Esophagus squamous epithelium (tissue), 5 donors: ENCODE measurements at regions not wholly inside any gene's neighbourhood (a gene's known extent, or its start where the extent isn't known, plus 50 kb on each side); places are given as distances from the start of the nearest gene placed in this dataset.

Experiments
- DNase-seq: peaks from one replicate; lab custom pipeline; 2025; lab: John Stamatoyannopoulos, UW
- H3K27ac ChIP-seq, 4 donors: fragments of 200-600 bp; sonication (generic); one replicate each; pipeline ENCODE4 v1.5.1; 2016 to 2019; ENCODE audit warnings: mild to moderate bottlenecking in 1 of 4
- H3K27me3 ChIP-seq, 4 donors: fragments of 200-600 bp; sonication (generic); 1 replicate in 3 of 4; 2 replicates in 1 of 4; pipeline versions ENCODE4 v1.5.1 to v1.6.0; 2017 to 2021; ENCODE audit warnings: antibody characterized with exemption in 1 of 4
- H3K36me3 ChIP-seq, 3 donors: fragments of 200-600 bp; sonication (generic); one replicate each; pipeline ENCODE4 v1.5.1; 2016 to 2019
- H3K4me1 ChIP-seq, 3 donors: fragments of 200-600 bp; sonication (generic); one replicate each; pipeline ENCODE4 v1.5.1; 2017 to 2019
- H3K4me3 ChIP-seq, 4 donors: fragments of 200-600 bp; sonication (generic); 1 replicate in 3 of 4; 2 replicates in 1 of 4; pipeline ENCODE4 v1.5.1; 2016 to 2019; ENCODE audit warnings: mild to moderate bottlenecking in 2 of 4, moderate library complexity in 1 of 4
- H3K9me3 ChIP-seq, 3 donors: fragments of 200-600 bp; sonication (generic); one replicate each; pipeline ENCODE4 v1.5.1; 2016 to 2019
- CTCF ChIP-seq, 6 experiments: fragments of 450-650 bp in 4 of 6; fragments of 200-600 bp in 2 of 6; sonication (generic) in 2 of 6; IDR thresholded peaks; one replicate each; pipeline ENCODE4 v1.5.1; 2016 to 2019; ENCODE audit warnings: antibody characterized with exemption in 6 of 6, mild to moderate bottlenecking in 4 of 6, moderate library complexity in 4 of 6
- POLR2A ChIP-seq, 4 donors: fragments of 450-650 bp; IDR thresholded peaks; one replicate each; pipeline ENCODE4 v1.6.1; 2017; ENCODE audit warnings: antibody characterized with exemption in 4 of 4, mild to moderate bottlenecking in 4 of 4, moderate library complexity in 3 of 4
- WGBS, 2 donors: methylation state at CpG; one replicate each; pipeline ENCODE4 v1.1.5; 2018; 5-methylcytosine and 5-hydroxymethylcytosine counted together
- intact Hi-C: fragments of 100-400 bp; cut with DNase I; formaldehyde crosslinking; loops from one replicate; pipeline ENCODE4 v1.15.0; 2022
- donor health status: DM: yes; HTN: yes; CAD: no.

GRCh38 chr5:164000241-164000640, 494.8 kb downstream of the MAT2B start:
- Histone ChIP-seq H3K9me3 (no peaks in the 10 kb centered on the region), H3K27ac (no peak overlapping the region), H3K4me1 (peaks cover 0 to 4% (median 0%) of the 10 kb centered on the region in 3 donors), H3K36me3 (no peaks in the 10 kb centered on the region), H3K4me3 (no peak overlapping the region), H3K27me3 (no peaks in the 10 kb centered on the region)
- WGBS, 2 donors: 66 to 67% methylated on average over 3 of the region's 3 CpGs
- TF ChIP-seq CTCF (IDR thresholded peaks at IDR 0.05) (no peak), POLR2A (IDR thresholded peaks at IDR 0.05) (no peak)
- DNase-seq: no peak
- intact Hi-C loops: no loop called here

- 63 to 83% methylated on average over 2 to 3 of the region's 3 CpGs for WGBS, 2 donors
- no peak overlapping the region for H3K27ac ChIP-seq
- no peak overlapping the region for H3K4me3 ChIP-seq
- H3K27me3 ChIP-seq: no peaks in the 10 kb centered on the region
- DNase-seq: no peak
- peaks cover 0 to 4% (median 0%) of the 10 kb centered on the region in 3 donors for H3K4me1 ChIP-seq
- no peaks in the 10 kb centered on the region for H3K9me3 ChIP-seq
- intact Hi-C loops: no loop called here
- TF ChIP-seq CTCF (IDR thresholded peaks at IDR 0.05): no peak
- TF ChIP-seq POLR2A (IDR thresholded peaks at IDR 0.05): no peak
- no peaks in the 10 kb centered on the region for H3K36me3 ChIP-seq
Measured at GRCh38 chr5:164000819-164001218, 495.4 kb downstream of the MAT2B start.

- Histone ChIP-seq H3K4me1 (peaks cover 0 to 4% (median 0%) of the 10 kb centered on the region in 3 donors), H3K36me3 (no peaks in the 10 kb centered on the region), H3K27ac (peak overlapping the region in 2 of 4 donors; percentile 18 to 21), H3K9me3 (no peaks in the 10 kb centered on the region), H3K27me3 (no peaks in the 10 kb centered on the region), H3K4me3 (no peak overlapping the region)
- 36 to 45% methylated on average over 3 of the region's 3 CpGs for WGBS, 2 donors
- DNase-seq: no peak
- TF ChIP-seq CTCF (IDR thresholded peaks at IDR 0.05) (no peak), POLR2A (IDR thresholded peaks at IDR 0.05) (no peak)
- intact Hi-C loops: no loop called here
Measured at GRCh38 chr5:164002214-164002613, 496.8 kb downstream of the MAT2B start.

GRCh38 chr5:164002628-164003027, 497.2 kb downstream of the MAT2B start:
- no peak for TF ChIP-seq CTCF (IDR thresholded peaks at IDR 0.05)
- no peak for TF ChIP-seq POLR2A (IDR thresholded peaks at IDR 0.05)
- Histone ChIP-seq H3K27me3 (no peaks in the 10 kb centered on the region), H3K36me3 (no peaks in the 10 kb centered on the region), H3K9me3 (no peaks in the 10 kb centered on the region), H3K27ac (peak overlapping the region in 2 of 4 donors; percentile 18 to 21), H3K4me1 (peaks cover 0 to 4% (median 0%) of the 10 kb centered on the region in 3 donors), H3K4me3 (no peak overlapping the region)
- intact Hi-C loops: no loop called here
- no peak for DNase-seq
- WGBS, 2 donors: 63 to 80% methylated on average over 1 to 3 of the region's 3 CpGs

- DNase-seq: no peak
- Histone ChIP-seq H3K36me3 (no peaks in the 10 kb centered on the region), H3K4me3 (no peak overlapping the region), H3K9me3 (no peaks in the 10 kb centered on the region), H3K27me3 (no peaks in the 10 kb centered on the region), H3K27ac (no peak overlapping the region), H3K4me1 (peaks cover 0 to 4% (median 0%) of the 10 kb centered on the region in 3 donors)
- TF ChIP-seq CTCF (IDR thresholded peaks at IDR 0.05): no peak
- no peak for TF ChIP-seq POLR2A (IDR thresholded peaks at IDR 0.05)
- intact Hi-C loops: no loop called here
- WGBS, 2 donors: 74 to 81% methylated on average over 1 of the region's 1 CpG
Measured at GRCh38 chr5:164005071-164005470, 499.7 kb downstream of the MAT2B start.
